Fibroblast of pulmonary artery (primary cell): ENCODE measurements at regions not wholly inside any gene's neighbourhood (a gene's known extent, or its start where the extent isn't known, plus 50 kb on each side); places are given as distances from the start of the nearest gene placed in this dataset.

ENCODE experiments used
- DNase-seq: peaks from one replicate; pipeline ENCODE4 v3.0.0-alpha.2; 2010; ENCODE audit warnings: low read depth
- H3K4me3 ChIP-seq: replicated peaks from 2 replicates; pipeline ENCODE4 v1.5.1; 2011; ENCODE audit warnings: low read depth, mild to moderate bottlenecking, control low read depth, low read length, moderate library complexity
- TF ChIP-seq, protein P1 (sequence below): IDR thresholded peaks from 2 replicates; pipeline ENCODE4 v1.5.1; 2011; ENCODE audit warnings: mild to moderate bottlenecking, control low read depth, low read length, inconsistent platforms; ENCODE audit errors: missing control alignments

DNA sequence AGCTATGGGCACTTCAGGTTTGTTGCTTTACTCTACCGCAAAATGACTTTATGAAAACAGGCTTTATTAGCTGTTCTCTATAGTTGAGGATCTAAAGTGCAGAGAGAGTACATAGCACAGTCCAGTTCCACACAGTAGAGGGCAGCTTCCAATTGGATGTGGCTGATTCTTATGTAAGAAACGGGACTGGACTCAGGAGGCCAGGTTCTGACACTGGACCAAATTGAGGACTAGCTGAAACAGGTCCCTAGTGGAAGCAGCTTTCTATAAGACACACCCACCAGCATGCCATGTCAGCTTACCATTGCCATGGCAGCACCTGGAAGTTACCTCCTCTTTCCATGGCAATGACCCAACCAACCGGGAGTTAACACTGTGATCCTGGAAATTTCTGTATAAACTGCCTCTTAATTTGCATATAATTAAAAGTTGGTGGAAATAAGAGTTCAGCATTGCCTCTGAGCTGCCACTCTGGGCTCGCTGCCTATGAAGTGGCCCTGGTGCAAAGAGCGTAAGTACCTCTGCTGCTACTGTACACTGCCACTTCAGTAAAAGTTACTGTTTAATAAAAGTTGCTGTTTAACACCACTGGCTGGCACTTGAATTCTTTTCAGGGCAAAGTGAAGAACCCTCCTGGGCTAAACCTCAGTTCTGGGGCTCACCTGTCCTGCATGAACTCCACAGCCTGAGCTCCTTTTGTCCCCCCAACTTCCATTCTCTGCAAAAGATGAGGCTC is 211.9 kb upstream of the SLC10A2 start:
- no peak for DNase-seq
- no peak overlapping the region for H3K4me3 ChIP-seq
- TF ChIP-seq, protein P1, sequence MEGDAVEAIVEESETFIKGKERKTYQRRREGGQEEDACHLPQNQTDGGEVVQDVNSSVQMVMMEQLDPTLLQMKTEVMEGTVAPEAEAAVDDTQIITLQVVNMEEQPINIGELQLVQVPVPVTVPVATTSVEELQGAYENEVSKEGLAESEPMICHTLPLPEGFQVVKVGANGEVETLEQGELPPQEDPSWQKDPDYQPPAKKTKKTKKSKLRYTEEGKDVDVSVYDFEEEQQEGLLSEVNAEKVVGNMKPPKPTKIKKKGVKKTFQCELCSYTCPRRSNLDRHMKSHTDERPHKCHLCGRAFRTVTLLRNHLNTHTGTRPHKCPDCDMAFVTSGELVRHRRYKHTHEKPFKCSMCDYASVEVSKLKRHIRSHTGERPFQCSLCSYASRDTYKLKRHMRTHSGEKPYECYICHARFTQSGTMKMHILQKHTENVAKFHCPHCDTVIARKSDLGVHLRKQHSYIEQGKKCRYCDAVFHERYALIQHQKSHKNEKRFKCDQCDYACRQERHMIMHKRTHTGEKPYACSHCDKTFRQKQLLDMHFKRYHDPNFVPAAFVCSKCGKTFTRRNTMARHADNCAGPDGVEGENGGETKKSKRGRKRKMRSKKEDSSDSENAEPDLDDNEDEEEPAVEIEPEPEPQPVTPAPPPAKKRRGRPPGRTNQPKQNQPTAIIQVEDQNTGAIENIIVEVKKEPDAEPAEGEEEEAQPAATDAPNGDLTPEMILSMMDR = no peak

DNA sequence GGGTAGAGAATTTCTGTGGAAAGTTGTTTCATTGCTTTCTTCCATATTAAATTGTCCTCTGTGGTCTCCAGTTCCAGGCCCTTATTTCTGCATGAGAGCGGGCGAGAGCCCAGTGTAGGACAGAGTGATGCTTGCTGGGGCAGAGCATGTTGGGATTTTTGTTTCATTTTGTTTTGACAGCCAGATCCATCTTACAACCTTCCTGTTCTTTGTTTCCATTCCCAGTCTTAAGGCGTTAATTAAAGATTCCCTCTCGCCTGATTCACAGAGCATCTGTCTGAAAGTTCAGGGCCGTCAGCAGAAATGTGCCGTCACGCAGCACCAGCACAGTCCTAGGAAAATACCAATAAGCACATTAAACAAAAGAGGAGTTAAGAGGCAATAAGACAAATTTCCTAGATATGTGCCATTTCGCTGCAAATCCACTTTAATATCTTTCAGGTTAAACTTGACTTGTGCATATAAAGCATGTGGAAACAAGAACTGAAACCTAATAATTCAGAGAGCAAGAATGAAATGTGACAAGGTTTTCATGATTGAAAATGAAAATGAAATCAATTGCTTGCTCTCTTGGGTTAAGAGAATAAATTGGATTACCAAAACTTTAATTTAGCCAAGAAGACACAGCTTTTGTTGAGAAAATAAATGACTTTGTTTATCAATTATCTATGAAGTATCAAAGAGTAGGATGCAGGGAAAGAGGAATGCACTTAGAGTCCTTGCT is 210.7 kb upstream of the SLC10A2 start:
- TF ChIP-seq, protein P1 = no peak
- H3K4me3 ChIP-seq = no peak overlapping the region
- DNase-seq = no peak

DNA sequence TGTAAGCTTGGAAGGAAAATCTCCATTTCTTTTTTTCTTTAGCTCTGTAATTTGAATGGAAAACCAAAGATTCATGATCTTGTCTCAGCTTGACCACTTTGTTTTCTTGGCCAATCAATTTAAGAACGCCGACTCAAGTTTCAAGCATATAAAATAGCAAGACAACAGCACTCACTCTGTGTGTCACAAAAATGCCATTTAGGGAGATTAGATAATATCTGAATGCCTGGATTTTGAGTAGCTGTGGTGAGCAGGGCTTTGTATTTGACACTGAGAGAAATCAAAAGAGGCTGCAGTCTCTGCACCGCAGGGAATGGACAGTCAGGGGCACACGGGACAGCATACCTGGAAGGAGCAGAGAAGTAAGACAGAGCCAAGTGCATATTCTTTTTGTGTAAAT is 209.5 kb upstream of the SLC10A2 start:
- no peak for DNase-seq
- TF ChIP-seq, protein P1 = no peak
- no peak overlapping the region for H3K4me3 ChIP-seq

DNA sequence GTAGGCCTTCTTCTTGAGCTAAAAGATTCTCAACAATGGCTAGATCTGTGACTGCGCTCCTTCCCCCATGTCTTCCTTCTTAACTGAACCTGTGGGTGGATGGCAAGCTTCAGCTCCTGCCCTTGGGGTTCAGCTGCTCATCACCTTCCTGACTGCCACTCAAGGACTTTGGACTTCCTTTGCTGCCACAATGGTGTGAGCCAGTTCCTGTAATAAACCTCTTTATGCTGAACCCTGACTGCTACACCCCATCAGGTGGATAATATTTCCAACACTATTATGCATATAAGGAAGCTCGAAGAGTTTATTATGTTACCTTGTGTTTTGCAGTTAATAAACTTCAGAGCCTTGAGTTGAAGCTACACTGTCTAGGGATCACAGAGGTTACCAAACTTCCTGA is 208.9 kb upstream of the SLC10A2 start:
- TF ChIP-seq, protein P1 = no peak
- H3K4me3 ChIP-seq = no peak overlapping the region
- DNase-seq = no peak

DNA sequence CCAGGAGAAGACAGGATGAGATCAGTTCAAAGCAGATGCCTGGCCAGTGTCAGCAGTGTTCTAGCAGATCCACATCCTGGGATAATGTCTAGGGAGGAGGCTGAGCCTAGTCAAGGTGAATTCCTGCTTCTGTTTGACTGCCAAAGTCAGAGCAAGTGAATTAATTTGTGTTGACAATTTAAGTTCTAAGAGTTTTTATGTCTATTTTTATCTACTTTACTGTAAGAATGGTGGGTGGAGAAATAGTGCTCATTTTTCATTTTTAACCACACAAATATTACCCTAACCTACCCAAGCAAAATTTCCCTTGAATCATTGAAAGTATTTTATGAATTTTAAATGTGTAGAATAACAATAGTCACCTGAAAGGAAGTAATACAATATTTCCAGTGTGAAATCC is 207.6 kb upstream of the SLC10A2 start:
- TF ChIP-seq, protein P1 = no peak
- DNase-seq = no peak
- H3K4me3 ChIP-seq = no peak overlapping the region

DNA sequence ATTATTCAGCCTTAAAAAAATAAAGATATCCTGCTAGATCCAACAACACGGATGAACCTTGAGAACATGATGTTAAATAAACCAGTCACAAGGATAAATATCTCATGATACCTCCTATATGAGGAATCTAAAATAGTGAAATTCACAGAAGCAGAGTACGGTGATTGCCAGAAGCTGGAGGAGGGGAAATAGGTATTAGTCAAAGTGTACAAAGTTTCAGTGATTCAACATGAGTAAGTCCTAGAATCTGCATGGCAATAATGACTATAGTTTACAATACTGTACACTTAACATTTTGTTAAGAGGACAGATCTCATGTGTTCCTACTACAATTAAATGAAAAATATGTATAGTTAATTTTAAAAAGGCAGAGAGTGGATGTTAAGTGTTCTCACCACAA is 206.6 kb upstream of the SLC10A2 start:
- no peak for DNase-seq
- H3K4me3 ChIP-seq = no peak overlapping the region
- TF ChIP-seq, protein P1 = no peak
